Right lobe of liver (tissue), 6 donors: ENCODE measurements at regions not wholly inside any gene's neighbourhood (a gene's known extent, or its start where the extent isn't known, plus 50 kb on each side); places are given as distances from the start of the nearest gene placed in this dataset.
A peak's percentile ranks its signal among the peaks of the same experiment; 100 is the strongest.

Experiments used
- ATAC-seq, 4 donors: fragments of 200-7000 bp; cut with Tn5 transposase; one replicate each; pipeline ENCODE4 v1.9.1; 2020; ENCODE audit warnings: mild to moderate bottlenecking in 4 of 4, moderate library complexity in 4 of 4
- DNase-seq, 3 donors: peaks; one replicate each; pipeline ENCODE4 v3.0.0-alpha.2; 2020
- H3K27ac ChIP-seq, 3 donors: fragments of 200-600 bp; one replicate each; pipeline ENCODE4 v1.8.0; 2022
- H3K27me3 ChIP-seq, 2 donors: fragments of 200-600 bp; one replicate each; pipeline ENCODE4 v1.8.0; 2022
- H3K36me3 ChIP-seq, 4 donors: fragments of 200-600 bp; sonication (generic) in 1 of 4; one replicate each; pipeline versions ENCODE4 v1.5.1 to v1.8.0; 2017 to 2022; ENCODE audit warnings: control low read depth in 1 of 4
- H3K4me1 ChIP-seq, 4 donors: fragments of 200-600 bp; sonication (generic) in 1 of 4; one replicate each; pipeline versions ENCODE4 v1.5.1 to v1.8.0; 2017 to 2022; ENCODE audit warnings: control low read depth in 1 of 4
- H3K4me3 ChIP-seq, 3 donors: fragments of 200-600 bp; one replicate each; pipeline ENCODE4 v1.8.0; 2022
- H3K9me3 ChIP-seq, 4 donors: fragments of 200-600 bp; sonication (generic) in 1 of 4; one replicate each; pipeline versions ENCODE4 v1.5.1 to v1.8.0; 2017 to 2022; ENCODE audit warnings: control low read depth in 1 of 4
- CTCF ChIP-seq, 4 donors: fragments of 200-600 bp in 3 of 4; fragments of 450-650 bp in 1 of 4; IDR thresholded peaks; one replicate each; pipeline versions ENCODE4 v1.5.1 to v1.8.0; 2016 to 2022; ENCODE audit warnings: antibody characterized with exemption in 4 of 4, mild to moderate bottlenecking in 2 of 4
- POLR2A ChIP-seq: fragments of 450-650 bp; IDR thresholded peaks from one replicate; pipeline ENCODE4 v1.6.1; 2017; ENCODE audit warnings: antibody characterized with exemption, mild to moderate bottlenecking
- WGBS: methylation state at CpG from one replicate; pipeline ENCODE4 v1.1.6; 2018; ENCODE audit warnings: low coverage, low lambda C conversion rate; ENCODE audit not compliant: insufficient coverage; ENCODE audit errors: missing lambda C conversion rate; 5-methylcytosine and 5-hydroxymethylcytosine counted together
- intact Hi-C, 2 donors: fragments of 100-400 bp; cut with DNase I; formaldehyde crosslinking; loops; one replicate each; pipeline versions ENCODE4 v1.11.2 to v1.14.1; 2022
- donor health status: DM: no; HTN: yes; CAD: no.
- donor health status: DM: no; HTN: no; CAD: no.
- donor health status: DM: no; HTN: no; CAD: no.
- donor health status: DM: no; HTN: yes; CAD: no.
- donor health status: DM: no; HTN: yes; CAD: no.

GRCh38 chr3:40817017-40817416, 292.3 kb downstream of the ZNF621 start:
- no peaks in the 10 kb centered on the region for H3K9me3 ChIP-seq
- no peak for ATAC-seq
- no peak for TF ChIP-seq POLR2A
- TF ChIP-seq CTCF (IDR thresholded peaks at IDR 0.05) = no peak
- DNase-seq = no peak
- H3K27ac ChIP-seq = no peak overlapping the region
- no peak overlapping the region for H3K4me3 ChIP-seq
- no peaks in the 10 kb centered on the region for H3K36me3 ChIP-seq
- H3K27me3 ChIP-seq = no peaks in the 10 kb centered on the region
- H3K4me1 ChIP-seq = no peaks in the 10 kb centered on the region
- intact Hi-C loops = no loop called here

GRCh38 chr3:40821315-40821714, 296.6 kb downstream of the ZNF621 start:
- ATAC-seq (no peak), DNase-seq (no peak)
- no peak overlapping the region for H3K27ac ChIP-seq
- TF ChIP-seq CTCF (IDR thresholded peaks at IDR 0.05) (no peak), POLR2A (no peak)
- H3K9me3 ChIP-seq = no peaks in the 10 kb centered on the region
- intact Hi-C loops = no loop called here
- 67% methylated on average over 1 of the region's 1 CpG for WGBS
- H3K4me3 ChIP-seq = no peak overlapping the region
- H3K4me1 ChIP-seq = no peaks in the 10 kb centered on the region
- no peaks in the 10 kb centered on the region for H3K36me3 ChIP-seq
- no peaks in the 10 kb centered on the region for H3K27me3 ChIP-seq

GRCh38 chr3:40827226-40827625, 302.5 kb downstream of the ZNF621 start:
- no peak overlapping the region for H3K27ac ChIP-seq
- TF ChIP-seq CTCF (IDR thresholded peaks at IDR 0.05) (no peak), POLR2A (no peak)
- ATAC-seq (no peak), DNase-seq (no peak)
- no peaks in the 10 kb centered on the region for H3K36me3 ChIP-seq
- no peaks in the 10 kb centered on the region for H3K9me3 ChIP-seq
- intact Hi-C loops = no loop called here
- H3K4me3 ChIP-seq = no peak overlapping the region
- 97% methylated on average over 3 of the region's 3 CpGs for WGBS
- no peaks in the 10 kb centered on the region for H3K27me3 ChIP-seq
- H3K4me1 ChIP-seq = peaks cover 0 to 10% (median 0%) of the 10 kb centered on the region in 4 donors

GRCh38 chr3:40827942-40828688, 303.4 kb downstream of the ZNF621 start:
- WGBS = 65% methylated on average over 4 of the region's 8 CpGs
- H3K27ac ChIP-seq = no peak overlapping the region
- no peaks in the 10 kb centered on the region for H3K9me3 ChIP-seq
- DNase-seq (no peak), ATAC-seq (peak in 3 of 4 donors; percentile 40 to 71 (median 52))
- no peaks in the 10 kb centered on the region for H3K36me3 ChIP-seq
- intact Hi-C loops = no loop called here
- H3K4me3 ChIP-seq = no peak overlapping the region
- TF ChIP-seq CTCF (IDR thresholded peaks at IDR 0.05) (no peak), POLR2A (no peak)
- H3K27me3 ChIP-seq = no peaks in the 10 kb centered on the region
- H3K4me1 ChIP-seq = peaks cover 0 to 10% (median 0%) of the 10 kb centered on the region in 4 donors
